ENCODE measurements at regions not wholly inside any gene's neighbourhood (a gene's known extent, or its start where the extent isn't known, plus 50 kb on each side); places are given as distances from the start of the nearest gene placed in this dataset.
"Not testable (repeated sequence)": the region's sequence is repeated elsewhere in the genome, so short reads cannot be mapped to it uniquely, and the experiment has no call there.

DNA sequence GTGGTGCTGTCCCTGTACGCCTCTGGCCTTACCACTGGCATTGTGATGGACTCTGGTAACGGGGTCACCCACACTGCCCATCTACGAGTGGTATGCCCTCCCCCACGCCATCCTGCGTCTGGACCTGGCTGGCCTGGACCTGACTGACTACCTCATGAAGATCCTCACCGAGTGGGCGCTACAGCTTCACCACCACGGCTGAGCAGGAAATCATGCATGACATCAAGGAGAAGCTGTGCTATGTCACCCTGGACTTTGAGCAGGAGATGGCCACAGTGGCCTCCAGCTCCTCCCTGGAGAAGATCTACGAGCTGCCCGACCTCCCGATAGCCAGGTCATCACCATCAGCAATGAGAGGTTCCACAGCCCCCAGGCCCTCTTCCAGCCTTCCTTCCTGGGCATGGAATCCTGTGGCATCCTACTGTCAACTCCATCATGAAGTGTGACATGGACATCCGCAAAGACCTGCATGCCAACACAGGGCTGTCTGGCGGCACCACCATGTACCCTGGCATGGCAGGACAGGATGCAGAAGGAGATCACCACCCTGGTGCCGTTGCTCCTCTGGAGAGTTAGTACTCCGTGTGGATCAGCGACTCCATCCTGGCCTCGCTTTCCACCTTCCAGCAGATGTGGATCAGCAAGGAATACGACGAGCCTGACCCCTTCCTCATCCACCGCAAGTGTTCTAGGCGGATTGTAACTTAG lies 434.2 kb upstream of the RGMB start:
- Histone ChIP-seq H3K27ac (ENCODE audit: low read depth, low read length) (no peak overlapping the region), H4K20me1 (ENCODE audit: insufficient read depth, low read length) (no peaks in the 10 kb centered on the region), H3K4me3 (ENCODE audit: insufficient read depth, low read length) (no peak overlapping the region), H3K27me3 (ENCODE audit: insufficient read depth, low read length) (no peaks in the 10 kb centered on the region), H2AFZ (ENCODE audit: low read length) (peak overlapping the region; percentile 4), H3K9me3 (ENCODE audit: low read depth, low read length) (no peaks in the 10 kb centered on the region), H3K4me2 (ENCODE audit: insufficient read depth, low read length) (no peak overlapping the region), H3K36me3 (ENCODE audit: insufficient read depth, low read length) (no peaks in the 10 kb centered on the region), H3K4me1 (ENCODE audit: insufficient read depth, low read length) (peaks cover 14% of the 10 kb centered on the region), H3K79me2 (ENCODE audit: insufficient read depth, low read length) (no peaks in the 10 kb centered on the region)
- TF ChIP-seq, protein P1, sequence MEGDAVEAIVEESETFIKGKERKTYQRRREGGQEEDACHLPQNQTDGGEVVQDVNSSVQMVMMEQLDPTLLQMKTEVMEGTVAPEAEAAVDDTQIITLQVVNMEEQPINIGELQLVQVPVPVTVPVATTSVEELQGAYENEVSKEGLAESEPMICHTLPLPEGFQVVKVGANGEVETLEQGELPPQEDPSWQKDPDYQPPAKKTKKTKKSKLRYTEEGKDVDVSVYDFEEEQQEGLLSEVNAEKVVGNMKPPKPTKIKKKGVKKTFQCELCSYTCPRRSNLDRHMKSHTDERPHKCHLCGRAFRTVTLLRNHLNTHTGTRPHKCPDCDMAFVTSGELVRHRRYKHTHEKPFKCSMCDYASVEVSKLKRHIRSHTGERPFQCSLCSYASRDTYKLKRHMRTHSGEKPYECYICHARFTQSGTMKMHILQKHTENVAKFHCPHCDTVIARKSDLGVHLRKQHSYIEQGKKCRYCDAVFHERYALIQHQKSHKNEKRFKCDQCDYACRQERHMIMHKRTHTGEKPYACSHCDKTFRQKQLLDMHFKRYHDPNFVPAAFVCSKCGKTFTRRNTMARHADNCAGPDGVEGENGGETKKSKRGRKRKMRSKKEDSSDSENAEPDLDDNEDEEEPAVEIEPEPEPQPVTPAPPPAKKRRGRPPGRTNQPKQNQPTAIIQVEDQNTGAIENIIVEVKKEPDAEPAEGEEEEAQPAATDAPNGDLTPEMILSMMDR (IDR thresholded peaks at IDR 0.05; ENCODE audit: extremely low read depth, low read depth, low read length): no peak
- no peak for DNase-seq (ENCODE audit: insufficient read length, low spot score, missing footprints)

DNA sequence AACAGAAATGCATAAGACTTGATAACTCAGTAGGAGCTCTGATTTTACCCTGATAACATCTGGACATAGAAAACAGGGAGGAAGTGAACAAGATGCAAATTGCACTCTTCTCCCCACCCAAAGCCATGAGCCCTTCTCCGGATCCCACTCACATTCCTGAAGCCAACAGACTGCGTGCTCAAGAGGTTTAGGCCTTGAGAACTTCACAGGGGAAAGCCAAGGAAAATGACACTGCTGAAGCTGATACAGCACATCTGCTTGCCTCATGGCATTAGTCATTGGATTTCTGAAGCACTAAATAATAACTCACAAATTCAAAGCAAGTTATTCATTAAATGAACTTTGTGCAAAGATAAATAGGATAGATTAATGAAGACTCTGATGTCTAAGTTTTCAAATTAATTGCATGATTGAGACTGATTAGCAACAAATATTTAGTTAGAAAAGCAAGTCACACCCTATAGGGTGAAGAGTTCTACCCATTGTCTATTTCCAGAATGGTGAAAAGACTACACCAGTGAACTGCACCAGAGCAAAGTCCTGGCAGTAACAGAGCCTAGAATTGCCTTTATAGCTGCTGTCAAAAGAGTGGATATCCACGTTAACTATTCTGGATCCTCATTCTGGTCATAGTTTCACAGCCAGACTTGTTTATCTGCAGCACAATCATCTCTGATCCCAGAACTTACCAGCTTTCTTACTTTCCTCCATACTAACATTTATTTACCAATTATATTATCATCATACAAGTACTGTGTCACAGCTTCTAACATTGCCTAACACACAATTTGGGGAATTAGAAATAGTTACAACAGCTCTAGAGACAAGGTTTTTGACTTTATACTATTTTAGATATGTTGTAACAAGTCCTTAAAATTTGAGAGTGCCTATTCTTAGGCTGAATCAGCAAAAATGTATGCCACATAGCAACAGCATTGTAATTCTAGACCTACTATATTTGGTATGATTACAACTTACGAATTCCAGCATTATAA lies 432.1 kb upstream of the RGMB start:
- Histone ChIP-seq H3K27me3 (ENCODE audit: insufficient read depth, low read length) (no peaks in the 10 kb centered on the region), H3K9me3 (ENCODE audit: low read depth, low read length) (no peaks in the 10 kb centered on the region), H3K27ac (ENCODE audit: low read depth, low read length) (peak overlapping the region; percentile 93), H3K36me3 (ENCODE audit: insufficient read depth, low read length) (no peaks in the 10 kb centered on the region), H3K4me3 (ENCODE audit: insufficient read depth, low read length) (no peak overlapping the region), H3K4me2 (ENCODE audit: insufficient read depth, low read length) (peak overlapping the region; percentile 8), H3K79me2 (ENCODE audit: insufficient read depth, low read length) (no peaks in the 10 kb centered on the region), H3K4me1 (ENCODE audit: insufficient read depth, low read length) (peaks cover 14% of the 10 kb centered on the region), H4K20me1 (ENCODE audit: insufficient read depth, low read length) (no peaks in the 10 kb centered on the region), H2AFZ (ENCODE audit: low read length) (peak overlapping the region; percentile 41)
- TF ChIP-seq, protein P1 (IDR thresholded peaks at IDR 0.05; ENCODE audit: extremely low read depth, low read depth, low read length): no peak
- peak; percentile 77 for DNase-seq (ENCODE audit: insufficient read length, low spot score, missing footprints)

DNA sequence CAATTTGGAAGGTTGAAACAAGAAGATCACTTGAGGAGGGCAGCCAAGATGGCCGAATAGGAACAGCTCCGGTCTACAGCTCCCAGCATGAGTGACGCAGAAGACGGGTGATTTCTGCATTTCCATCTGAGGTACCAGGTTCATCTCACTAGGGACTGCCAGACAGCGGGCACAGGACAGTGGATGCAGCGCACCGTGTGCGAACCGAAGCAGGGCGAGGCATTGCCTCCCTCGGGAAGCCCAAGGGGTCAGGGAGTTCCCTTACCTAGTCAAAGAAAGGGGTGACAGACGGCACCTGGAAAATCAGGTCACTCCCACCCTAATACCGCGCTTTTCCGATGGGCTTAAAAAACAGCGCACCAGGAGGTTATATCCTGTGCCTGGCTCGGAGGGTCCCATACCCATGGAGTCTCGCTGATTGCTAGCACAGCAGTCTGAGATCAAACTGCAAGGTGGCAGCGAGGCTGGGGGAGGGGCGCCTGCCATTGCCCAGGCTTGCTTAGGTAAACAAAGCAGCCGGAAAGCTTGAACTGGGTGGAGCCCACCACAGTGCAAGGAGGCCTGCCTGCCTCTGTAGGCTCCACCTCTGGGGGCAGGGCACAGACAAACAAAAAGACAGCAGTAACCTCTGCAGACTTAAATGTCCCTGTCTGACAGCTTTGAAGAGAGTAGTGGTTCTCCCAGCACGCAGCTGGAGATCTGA lies 430.4 kb upstream of the RGMB start:
- H2AFZ ChIP-seq (ENCODE audit: low read length); H3K27me3 ChIP-seq (ENCODE audit: insufficient read depth, low read length); DNase-seq (ENCODE audit: insufficient read length, low spot score, missing footprints); H3K4me3 ChIP-seq (ENCODE audit: insufficient read depth, low read length); H3K79me2 ChIP-seq (ENCODE audit: insufficient read depth, low read length); H3K4me2 ChIP-seq (ENCODE audit: insufficient read depth, low read length); H4K20me1 ChIP-seq (ENCODE audit: insufficient read depth, low read length); H3K9me3 ChIP-seq (ENCODE audit: low read depth, low read length); H3K36me3 ChIP-seq (ENCODE audit: insufficient read depth, low read length); H3K27ac ChIP-seq (ENCODE audit: low read depth, low read length): not testable (repeated sequence)
- peaks cover 14% of the 10 kb centered on the region for H3K4me1 ChIP-seq (ENCODE audit: insufficient read depth, low read length)

DNA sequence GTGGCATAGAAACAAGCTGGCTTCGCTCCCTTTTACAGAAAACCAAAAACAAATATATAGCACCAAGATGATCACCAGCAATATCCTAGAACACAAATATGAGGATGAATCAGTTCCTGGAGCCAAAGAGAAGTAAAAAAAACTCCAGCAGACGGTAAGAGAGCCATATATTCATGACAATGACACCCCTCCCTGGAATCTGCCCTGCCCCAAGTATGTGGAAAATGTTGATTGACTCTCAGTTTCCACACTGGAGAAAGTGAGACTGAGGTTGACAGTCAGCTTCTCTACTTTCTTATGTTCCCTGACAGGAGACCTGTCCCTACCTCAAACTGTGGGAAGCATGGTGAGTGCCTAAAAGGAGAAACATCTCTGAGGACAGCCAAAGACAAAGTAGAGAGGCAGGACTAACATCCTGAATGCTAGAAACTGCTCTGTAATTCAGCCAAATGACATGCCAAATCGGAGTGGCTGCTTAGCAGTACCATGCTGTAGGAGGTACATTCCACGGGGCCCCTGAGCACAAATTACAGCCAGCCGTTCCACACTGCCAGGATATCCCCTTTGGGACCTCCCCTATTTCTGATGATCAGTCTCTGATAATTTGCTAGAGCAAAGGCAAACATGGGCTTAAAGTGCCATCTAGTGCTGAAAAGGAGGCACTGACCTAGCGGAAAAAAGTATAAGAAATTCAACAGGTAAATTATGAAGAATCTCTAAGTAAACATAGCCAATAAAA lies 424.0 kb upstream of the RGMB start:
- Histone ChIP-seq H3K79me2 (ENCODE audit: insufficient read depth, low read length) (no peaks in the 10 kb centered on the region), H3K9me3 (ENCODE audit: low read depth, low read length) (no peaks in the 10 kb centered on the region), H2AFZ (ENCODE audit: low read length) (peak overlapping the region; percentile 10), H3K27ac (ENCODE audit: low read depth, low read length) (peak overlapping the region; percentile 78), H3K27me3 (ENCODE audit: insufficient read depth, low read length) (no peaks in the 10 kb centered on the region), H3K4me1 (ENCODE audit: insufficient read depth, low read length) (peaks cover 6% of the 10 kb centered on the region), H3K36me3 (ENCODE audit: insufficient read depth, low read length) (no peaks in the 10 kb centered on the region), H4K20me1 (ENCODE audit: insufficient read depth, low read length) (no peaks in the 10 kb centered on the region), H3K4me3 (ENCODE audit: insufficient read depth, low read length) (peak overlapping the region; percentile 23), H3K4me2 (ENCODE audit: insufficient read depth, low read length) (peak overlapping the region; percentile 57)
- DNase-seq (ENCODE audit: insufficient read length, low spot score, missing footprints): peak; percentile 58
- TF ChIP-seq, protein P1 (IDR thresholded peaks at IDR 0.05; ENCODE audit: extremely low read depth, low read depth, low read length): peak; percentile 87

Data from osteoblast (primary cell).